Right ventricle myocardium superior (tissue), 1 donor: ENCODE measurements at regions not wholly inside any gene's neighbourhood (a gene's known extent, or its start where the extent isn't known, plus 50 kb on each side); places are given as distances from the start of the nearest gene placed in this dataset.

Experiments
- ATAC-seq: fragments of 200-7000 bp; cut with Tn5 transposase; one replicate; pipeline ENCODE4 v1.9.1; 2020; ENCODE audit warnings: mild to moderate bottlenecking; ENCODE audit not compliant: poor library complexity
- DNase-seq: peaks from one replicate; pipeline ENCODE4 v3.0.0-alpha.2; 2020
- intact Hi-C: fragments of 100-400 bp; cut with DNase I; formaldehyde crosslinking; loops from one replicate; pipeline ENCODE4 v1.11.2; 2022
- donor health status: DM: no; HTN: yes; CAD: no; lungs with severe emphysema.

DNA sequence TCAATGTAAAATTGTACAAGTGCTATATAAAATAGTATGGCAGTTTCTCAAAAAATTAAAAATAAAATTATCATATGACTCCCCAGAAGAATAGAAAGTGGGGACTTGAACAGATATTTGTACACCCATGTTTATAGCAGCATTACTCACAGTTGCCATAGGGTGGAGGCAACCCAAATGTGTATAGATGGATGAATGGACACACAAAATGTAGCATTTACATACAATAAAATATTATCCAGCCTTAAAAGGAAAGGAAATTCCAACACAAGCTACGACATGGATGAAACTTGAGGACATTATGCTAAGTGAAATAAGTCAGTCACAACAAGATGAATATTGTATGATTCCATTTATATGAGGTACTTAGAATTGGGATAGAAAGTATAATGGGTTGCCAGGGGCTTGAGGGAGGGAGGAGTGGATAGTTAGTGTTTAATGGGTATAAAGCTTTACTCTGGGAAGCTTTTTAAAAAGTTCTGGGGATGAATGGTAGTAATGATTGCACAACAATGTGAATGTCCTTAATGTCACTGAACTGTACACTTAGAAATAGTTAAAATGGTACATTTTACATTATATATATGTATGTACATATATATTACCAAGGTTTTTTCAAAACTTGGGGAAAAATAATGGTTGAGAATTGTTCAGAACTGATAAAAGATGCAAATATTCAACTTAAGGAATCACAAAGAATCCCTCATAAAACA lies 53.0 kb upstream of the ADORA3 start:
- DNase-seq (no peak), ATAC-seq (no peak)
- intact Hi-C loops = no loop called here

DNA sequence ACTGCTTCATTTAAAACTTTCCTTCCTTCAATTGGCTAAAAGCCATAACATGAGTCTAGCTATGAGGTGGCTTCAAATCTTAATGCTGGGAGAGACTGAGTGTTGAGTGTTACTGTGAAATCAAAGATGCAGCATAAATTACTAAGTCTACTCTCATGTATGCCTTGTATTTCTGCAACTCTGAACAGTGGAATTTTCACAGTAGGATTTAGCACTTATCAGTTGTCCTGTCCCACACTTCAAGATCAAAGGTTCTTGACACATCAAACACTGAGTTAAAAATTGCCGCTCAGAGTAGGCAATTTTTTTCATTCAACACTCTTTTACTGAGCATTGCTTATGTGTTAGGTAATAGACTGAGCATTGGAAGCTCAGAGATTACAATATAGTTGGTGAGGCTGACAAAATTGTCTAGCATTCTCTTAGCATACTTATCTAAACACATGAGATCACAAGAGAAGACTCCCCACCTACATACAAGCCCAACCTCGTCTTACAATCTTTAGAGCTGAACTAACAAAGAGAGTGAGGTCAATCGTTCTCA lies 56.4 kb upstream of the ADORA3 start:
- ATAC-seq = peak; percentile 15
- intact Hi-C loops = no loop called here

GRCh38 chr1:111561328-111561727 lies 57.9 kb upstream of the ADORA3 start:
- DNase-seq (no peak), ATAC-seq (peak; percentile 74)
- intact Hi-C loops = no loop called here

More for the DNA sequence above, 56.4 kb upstream of the ADORA3 start:
- DNase-seq = no peak

DNA sequence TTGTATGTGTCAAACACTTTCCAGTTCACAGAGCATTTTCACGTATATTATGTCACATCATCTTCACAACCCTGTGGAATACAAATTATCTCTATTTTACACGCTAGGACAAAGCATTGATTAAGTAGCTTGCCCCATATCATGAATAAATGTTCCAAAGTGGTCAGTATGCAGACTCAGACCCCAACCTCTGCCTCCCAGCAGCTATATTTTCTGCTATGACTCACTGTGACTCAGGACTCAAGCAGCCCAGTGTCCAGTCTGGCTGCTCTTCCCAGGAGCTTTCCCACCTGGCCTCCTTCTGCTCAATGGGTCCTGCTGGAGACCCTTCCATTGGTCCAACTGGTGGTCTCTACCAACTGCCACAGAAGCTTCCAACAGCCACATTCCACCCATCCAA lies 56.0 kb upstream of the RAP1A start:
- ATAC-seq (no peak), DNase-seq (no peak)
- intact Hi-C loops = no loop called here

DNA sequence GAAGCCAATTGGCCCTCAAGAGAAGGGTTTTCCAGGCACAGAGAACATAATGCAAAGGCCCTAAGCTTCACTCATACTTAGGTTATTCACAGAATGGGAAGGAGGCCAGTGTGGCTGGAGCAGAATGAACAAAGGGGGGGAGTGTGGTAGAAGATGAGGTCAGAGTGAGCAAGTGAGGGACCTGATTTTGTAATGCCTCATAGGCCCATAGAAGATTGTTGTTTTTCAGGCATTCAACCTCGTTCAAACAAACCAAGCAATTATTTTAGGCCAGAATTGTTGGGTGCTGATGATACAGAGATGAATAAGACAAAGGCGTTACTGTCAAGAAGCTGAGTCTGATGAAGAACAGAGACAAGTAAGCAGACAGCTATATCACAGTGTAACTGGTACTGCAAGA lies 54.5 kb upstream of the RAP1A start:
- DNase-seq (no peak), ATAC-seq (no peak)
- intact Hi-C loops = no loop called here

GRCh38 chr1:111565968-111566367 lies 53.6 kb upstream of the RAP1A start:
- intact Hi-C loops = no loop called here
- no peak for ATAC-seq

DNA sequence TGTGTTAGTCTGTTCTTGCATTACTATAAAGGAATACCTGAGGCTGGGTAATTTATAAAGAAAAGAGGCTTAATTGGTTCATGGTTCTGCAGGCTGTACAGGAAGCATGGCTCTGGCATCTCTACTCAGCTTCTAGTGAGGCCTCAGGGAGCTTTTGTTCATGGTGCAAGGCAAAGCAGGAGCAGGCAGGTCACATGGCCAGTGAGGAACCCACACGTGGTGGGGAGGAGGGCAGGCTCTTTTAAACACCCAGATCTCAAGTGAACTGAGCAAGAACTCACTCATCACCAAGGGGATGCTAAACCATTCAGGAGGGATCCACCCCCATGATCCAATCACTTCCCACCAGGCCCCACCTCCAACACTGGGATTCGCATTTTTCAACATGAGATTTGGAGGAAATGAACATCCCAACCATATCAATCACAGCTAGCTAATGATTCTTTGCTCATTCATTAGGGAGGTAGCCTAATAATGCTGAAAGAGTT lies 51.4 kb upstream of the RAP1A start:
- ATAC-seq (no peak), DNase-seq (no peak)
- intact Hi-C loops = no loop called here

More at GRCh38 chr1:111565968-111566367, 53.6 kb upstream of the RAP1A start:
- no peak for DNase-seq
